Inflammatory macrophage (primary cell): ENCODE measurements at regions not wholly inside any gene's neighbourhood (a gene's known extent, or its start where the extent isn't known, plus 50 kb on each side); places are given as distances from the start of the nearest gene placed in this dataset.
"Not testable (repeated sequence)": the region's sequence is repeated elsewhere in the genome, so short reads cannot be mapped to it uniquely, and the experiment has no call there.

ENCODE experiments used
- DNase-seq, 2 donors: peaks; one replicate each; pipeline ENCODE4 v3.0.0-alpha.2; 2020 to 2022

GRCh38 chr11:134508219-134508990 lies 96.4 kb upstream of the B3GAT1 start:
- no peak for DNase-seq

GRCh38 chr11:134506046-134506445 lies 94.0 kb upstream of the B3GAT1 start:
- DNase-seq: no peak

GRCh38 chr11:134505125-134505524 lies 93.1 kb upstream of the B3GAT1 start:
- no peak for DNase-seq

DNA sequence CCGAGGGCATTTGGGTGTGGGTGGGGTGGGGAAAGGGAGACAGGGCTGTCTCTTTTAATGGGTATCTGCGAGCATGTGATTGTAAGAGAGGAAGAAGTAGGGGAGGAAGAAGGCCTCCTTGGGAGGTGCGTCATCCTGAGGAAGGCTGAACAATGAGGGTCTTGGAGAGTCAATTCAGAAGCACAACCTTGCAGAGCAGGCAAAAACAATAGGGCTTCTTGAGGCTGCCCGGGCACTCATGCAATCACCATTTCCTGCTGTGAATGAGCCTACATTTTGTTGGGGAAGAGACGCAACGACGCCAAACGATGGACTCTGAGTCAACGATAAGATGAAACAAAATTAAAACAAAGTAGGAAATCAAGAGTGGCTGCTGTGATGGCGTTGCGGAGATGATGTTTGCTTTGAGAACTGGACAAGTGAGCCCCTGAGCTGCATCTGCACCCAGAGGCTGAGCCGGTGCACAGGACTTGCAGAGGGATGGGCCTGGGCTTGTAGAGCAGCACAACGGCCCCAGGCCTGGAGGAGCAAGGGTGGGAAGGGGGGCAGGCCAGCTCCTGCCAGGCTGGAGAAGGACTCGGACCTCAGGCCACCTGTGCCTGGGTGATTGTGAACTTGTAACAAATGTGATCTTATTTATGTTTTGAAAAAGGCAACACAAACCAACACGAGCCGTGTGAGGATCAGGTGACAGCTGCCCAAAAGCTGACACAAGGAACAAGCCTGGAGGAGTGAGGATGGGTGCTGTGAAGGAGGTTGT lies 92.3 kb upstream of the B3GAT1 start:
- no peak for DNase-seq

GRCh38 chr11:134503596-134503995 lies 91.6 kb upstream of the B3GAT1 start:
- DNase-seq: no peak

DNA sequence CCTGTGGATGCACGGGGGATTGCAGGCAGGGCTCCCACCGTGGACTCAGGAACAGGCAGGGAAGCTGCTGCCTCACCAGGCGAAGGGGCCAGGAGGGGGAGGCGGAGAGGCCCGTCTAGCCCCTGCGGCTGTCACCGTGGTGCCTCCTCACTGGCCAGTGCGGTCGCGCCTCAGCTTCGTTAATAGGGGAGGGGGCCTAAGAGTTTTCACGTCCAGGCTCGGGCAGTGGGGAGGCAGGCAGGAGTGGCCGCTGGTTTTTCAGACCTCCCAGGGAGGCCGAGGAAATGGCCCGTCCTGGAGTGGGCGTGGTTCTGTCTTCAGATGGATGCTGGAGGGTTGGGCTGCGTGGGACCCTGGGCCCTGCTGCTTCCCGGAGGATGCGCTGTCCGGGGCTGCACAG lies 91.1 kb upstream of the B3GAT1 start:
- no peak for DNase-seq

GRCh38 chr11:134502153-134502550 lies 90.1 kb upstream of the B3GAT1 start:
- no peak for DNase-seq

GRCh38 chr11:134501406-134502152 lies 89.5 kb upstream of the B3GAT1 start:
- no peak for DNase-seq

GRCh38 chr11:134500621-134501020 lies 88.6 kb upstream of the B3GAT1 start:
- no peak for DNase-seq

- no peak for DNase-seq
Observed at GRCh38 chr11:134499990-134500389, 87.9 kb upstream of the B3GAT1 start.

DNA sequence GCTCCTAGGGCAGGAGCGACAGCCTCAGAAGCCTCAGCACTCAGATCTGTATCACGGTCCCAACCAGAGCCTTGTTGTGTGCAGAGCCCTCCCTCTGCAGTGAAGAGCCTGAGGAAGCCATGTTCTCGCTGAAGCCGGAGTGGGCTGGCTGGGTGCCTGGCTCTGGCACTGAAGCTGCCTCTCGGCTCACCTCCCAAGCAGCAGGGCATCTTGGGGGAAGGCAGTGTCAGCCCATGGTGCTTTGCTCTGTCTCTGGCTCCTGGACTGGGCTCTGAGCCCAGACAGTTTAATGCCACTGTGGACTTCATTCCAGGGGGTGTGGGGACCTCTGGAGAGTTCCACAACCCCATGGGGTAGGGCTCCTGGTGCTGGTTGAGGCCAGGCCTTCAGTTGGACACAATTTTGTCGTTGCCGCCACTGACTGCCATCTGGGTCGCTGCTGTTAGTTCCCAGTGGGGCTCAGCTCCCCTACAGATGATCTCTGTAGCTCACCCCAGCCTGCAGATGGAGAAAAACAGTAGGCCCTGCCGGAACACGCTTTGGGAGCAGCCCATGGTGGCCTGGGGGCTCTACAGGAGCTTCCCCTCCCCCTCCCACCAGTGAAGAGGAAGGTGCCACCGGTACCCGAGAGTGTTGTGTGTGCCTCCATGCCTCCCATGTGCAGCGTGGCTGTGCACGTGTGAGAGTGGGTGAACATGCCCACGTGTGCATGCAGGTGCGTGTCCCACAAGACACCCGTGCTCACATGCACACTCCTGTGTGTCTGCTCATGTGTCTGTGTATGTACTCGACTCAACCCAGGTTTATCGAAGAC lies 86.5 kb upstream of the B3GAT1 start:
- DNase-seq: no peak

DNA sequence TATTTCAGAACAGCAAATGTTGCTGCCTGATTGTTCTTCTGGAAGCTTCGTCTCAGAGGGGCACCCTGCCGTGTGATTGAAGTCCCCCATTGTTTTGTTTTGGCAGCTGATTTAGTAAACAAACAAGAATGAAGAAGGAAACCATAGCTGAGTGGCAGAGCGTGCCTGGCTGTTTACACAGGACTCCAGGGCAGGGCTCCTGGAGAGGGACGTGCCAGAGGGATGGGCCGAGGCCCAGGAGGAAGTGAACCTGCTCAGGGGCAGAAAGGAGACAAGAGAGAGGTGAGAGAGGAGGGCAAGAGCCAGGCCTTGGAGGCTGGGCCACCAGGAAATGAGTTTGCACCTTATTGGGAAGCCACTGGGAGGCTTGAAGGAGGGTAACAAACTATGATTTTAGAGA lies 85.5 kb upstream of the B3GAT1 start:
- no peak for DNase-seq

DNA sequence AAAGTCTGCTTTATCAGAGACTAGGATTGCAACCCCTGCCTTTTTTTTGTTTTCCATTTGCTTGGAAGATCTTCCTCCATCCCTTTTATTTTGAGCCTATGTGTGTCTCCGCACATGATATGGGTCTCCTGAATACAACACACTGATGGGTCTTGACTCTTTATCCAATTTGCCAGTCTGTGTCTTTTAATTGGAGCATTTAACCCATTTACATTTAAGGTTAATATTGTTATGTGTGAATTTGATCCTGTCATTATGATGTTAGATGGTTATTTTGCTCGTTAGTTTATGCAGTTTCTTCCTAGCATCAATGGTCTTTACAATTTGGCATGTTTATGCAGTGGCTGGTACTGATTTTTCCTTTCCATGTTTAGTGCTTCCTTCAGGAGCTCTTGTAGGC lies 84.0 kb upstream of the B3GAT1 start:
- DNase-seq: not testable (repeated sequence)

- DNase-seq: not testable (repeated sequence)
Observed at GRCh38 chr11:134494395-134494794, 82.4 kb upstream of the B3GAT1 start.

GRCh38 chr11:134492411-134492810 lies 80.4 kb upstream of the B3GAT1 start:
- DNase-seq: not testable (repeated sequence)

DNA sequence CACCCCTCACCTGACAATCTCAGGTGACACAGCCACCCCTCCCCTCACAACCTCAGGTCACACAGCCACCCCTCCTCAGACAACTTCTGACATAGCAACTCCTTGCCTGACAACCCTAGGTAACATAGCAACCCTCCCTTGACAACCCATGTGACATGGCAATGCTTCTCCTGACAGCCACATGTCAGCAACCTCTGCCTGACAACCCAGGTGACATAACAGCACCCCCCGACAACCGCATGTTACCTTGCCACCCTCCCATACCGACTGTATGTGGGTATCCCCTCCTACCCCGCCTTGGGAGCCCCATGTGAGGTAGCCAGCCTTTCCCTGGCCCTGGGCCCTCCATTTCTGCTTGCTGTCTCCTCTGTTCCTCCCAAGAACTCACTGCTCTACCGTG lies 77.7 kb upstream of the B3GAT1 start:
- no peak for DNase-seq

- no peak for DNase-seq
Observed at GRCh38 chr11:134488913-134489312, 76.9 kb upstream of the B3GAT1 start.

DNA sequence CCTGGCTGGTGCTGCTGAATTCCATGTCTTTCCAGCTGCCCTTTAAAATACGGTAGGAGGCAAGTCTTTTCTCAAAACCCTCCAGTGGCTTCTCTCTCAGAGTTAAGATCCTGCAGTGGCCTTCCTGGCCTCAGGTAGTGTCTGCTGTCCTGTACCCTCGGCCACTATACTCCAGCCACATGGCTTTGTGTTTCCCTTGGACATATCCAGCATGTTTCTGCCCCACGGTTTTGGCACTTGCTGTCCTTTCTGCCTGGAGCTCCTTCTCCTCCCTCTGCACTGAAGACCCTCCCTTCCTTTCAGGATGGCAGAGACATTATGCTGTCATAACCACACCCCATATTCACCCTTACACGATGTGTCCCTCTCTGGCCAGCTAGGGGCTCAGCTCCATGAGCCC lies 76.5 kb upstream of the B3GAT1 start:
- no peak for DNase-seq

GRCh38 chr11:134487696-134488095 lies 75.7 kb upstream of the B3GAT1 start:
- DNase-seq: no peak

- DNase-seq: no peak
Observed at GRCh38 chr11:134486704-134487103, 74.7 kb upstream of the B3GAT1 start.

GRCh38 chr11:134486106-134486505 lies 74.1 kb upstream of the B3GAT1 start:
- DNase-seq: no peak

DNA sequence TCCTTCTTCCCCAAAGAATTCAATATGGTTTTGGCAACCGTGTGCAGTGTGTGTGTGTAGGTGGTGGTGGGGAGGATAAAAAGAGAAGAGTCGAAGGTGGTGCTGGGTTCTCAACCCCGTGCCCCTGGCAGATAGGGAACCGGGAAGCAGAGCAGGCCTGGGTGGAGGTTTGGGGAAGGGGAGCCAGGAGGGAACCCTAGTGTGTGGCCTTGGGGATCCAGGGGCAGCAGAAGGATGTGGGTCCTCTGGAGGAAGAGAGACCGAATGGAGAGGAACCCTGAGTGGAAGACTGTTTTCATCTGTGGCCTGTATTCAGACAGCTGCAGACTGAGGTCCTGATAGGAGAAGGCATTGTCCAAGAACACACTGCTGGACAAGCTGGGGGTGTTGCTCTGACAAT lies 73.3 kb upstream of the B3GAT1 start:
- DNase-seq: no peak

GRCh38 chr11:134483857-134484256 lies 71.8 kb upstream of the B3GAT1 start:
- DNase-seq: no peak
